ENCODE measurements at regions not wholly inside any gene's neighbourhood (a gene's known extent, or its start where the extent isn't known, plus 50 kb on each side); places are given as distances from the start of the nearest gene placed in this dataset.

DNA sequence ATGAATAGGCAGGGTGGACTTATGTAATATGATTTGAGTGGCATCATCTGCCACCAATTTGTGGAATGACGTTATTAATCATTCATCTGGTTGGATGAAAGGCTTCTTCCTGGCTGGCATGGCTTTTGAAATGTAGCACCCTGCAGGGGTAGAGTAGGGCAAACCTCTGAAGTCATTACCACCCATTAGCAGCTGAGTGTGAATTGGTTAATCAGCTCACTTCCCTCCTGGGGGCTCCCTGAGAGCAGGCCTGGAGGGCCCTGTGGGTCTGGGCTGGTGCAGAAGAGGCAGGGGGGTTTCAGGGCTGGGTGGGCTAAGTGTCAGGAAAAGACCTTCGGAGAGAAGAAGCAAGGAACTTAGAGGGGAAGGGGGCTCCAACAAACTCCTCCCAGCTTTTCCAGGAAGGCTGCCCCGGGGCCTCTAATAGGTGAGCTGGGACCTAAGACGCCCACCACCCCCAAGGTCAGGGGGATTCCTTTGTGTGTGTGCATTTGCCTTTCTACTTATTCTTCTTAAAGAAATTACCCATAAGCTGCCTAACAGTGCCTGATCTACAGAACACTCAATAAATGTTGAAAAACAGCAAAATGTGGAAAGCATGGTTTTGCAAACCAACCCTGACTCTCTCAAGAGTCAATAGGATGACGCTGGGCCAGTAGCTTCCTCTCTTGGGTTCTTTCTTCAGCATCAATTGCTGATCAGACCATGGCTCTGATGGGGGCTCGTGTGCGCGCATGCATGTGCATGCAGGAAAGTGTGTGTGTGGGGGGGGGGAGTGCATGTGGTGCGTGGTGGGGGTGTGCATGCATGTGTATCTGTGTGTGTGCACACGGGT, 49.7 kb upstream of the ZNF516 start:
- DNase-seq = no peak

All from effector CD8-positive, alpha-beta T cell (primary cell).